GM12864 (cell line): ENCODE measurements at regions not wholly inside any gene's neighbourhood (a gene's known extent, or its start where the extent isn't known, plus 50 kb on each side); places are given as distances from the start of the nearest gene placed in this dataset.
"Not testable (repeated sequence)": the region's sequence is repeated elsewhere in the genome, so short reads cannot be mapped to it uniquely, and the experiment has no call there.

Experiments
- DNase-seq: peaks from one replicate; pipeline ENCODE4 v3.0.0-alpha.2; 2011; ENCODE audit warnings: low read depth
- H3K4me3 ChIP-seq: 2 replicates; pipeline ENCODE4 v1.5.1; 2011; ENCODE audit warnings: mild to moderate bottlenecking, low read depth, low read length, control low read depth

GRCh38 chr9:63450836-63451235 lies 1834.2 kb downstream of the FOXD4L5 start:
- H3K4me3 ChIP-seq, DNase-seq: not testable (repeated sequence)

DNA sequence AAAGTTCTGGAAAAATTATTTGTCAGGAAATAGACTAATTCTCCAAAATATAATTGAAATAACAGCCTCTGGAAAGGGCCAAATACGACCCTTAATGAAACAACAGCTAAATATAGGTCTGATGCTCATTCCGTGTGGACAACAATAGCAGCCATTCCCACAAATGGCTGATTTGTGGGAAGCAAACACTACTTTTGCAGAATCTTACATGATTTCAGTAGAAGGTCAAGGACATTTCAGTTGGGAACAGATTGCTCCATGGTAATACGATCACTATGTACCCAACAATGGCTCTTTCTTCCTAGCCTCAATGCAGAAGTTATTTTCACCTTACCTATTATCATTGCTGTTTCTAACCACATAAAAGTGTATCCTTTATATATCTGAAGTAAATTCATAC lies 1859.9 kb downstream of the FOXD4L5 start:
- not testable (repeated sequence) for H3K4me3 ChIP-seq, DNase-seq

DNA sequence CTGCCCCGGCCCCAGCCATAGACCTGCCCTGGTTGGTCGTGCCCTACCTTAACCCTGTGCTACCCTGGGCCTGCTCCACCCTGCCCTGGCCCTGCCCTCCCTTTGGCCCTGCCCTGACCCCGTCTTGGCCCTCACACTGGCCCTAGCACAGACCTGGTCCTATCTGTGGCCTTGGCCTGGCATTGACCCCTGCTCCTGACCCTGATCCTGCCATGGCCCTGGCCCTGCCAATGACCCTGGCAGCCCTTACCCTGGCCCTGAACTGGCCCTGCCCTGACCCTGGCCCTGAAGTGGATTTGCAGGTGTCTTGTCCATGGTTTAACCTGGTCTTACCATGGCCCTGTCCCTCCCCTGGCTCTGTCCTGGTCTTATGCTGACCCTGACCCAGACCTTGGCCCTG lies 1894.1 kb downstream of the FOXD4L5 start:
- H3K4me3 ChIP-seq, DNase-seq: not testable (repeated sequence)

- DNase-seq, H3K4me3 ChIP-seq: not testable (repeated sequence)
These were observed 1899.5 kb downstream of the FOXD4L5 start for GRCh38 chr9:63385479-63385878.

DNA sequence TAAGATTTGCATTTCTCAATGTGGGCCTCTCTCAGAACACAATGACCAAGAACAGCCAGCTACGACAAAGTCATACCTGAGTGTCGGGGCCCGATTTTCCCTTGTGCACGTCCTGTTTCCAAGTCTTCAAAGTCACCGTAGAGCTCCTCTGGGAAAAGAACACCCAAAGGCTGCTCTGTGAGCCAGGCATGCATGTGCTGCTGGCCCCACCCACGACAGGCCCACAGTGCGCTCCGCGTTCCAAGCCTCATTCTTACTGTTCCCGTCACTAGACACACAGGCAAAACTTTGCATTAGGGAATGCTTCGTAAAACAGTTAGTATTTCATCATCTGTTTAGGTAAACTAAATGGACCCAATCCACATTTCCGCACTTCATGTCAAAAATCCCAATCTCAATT lies 1905.1 kb downstream of the FOXD4L5 start:
- DNase-seq, result not testable (repeated sequence)

GRCh38 chr9:63354219-63354618 lies 1930.8 kb downstream of the FOXD4L5 start:
- not testable (repeated sequence) for DNase-seq, H3K4me3 ChIP-seq

More for the DNA sequence above, 1905.1 kb downstream of the FOXD4L5 start:
- not testable (repeated sequence) for H3K4me3 ChIP-seq

DNA sequence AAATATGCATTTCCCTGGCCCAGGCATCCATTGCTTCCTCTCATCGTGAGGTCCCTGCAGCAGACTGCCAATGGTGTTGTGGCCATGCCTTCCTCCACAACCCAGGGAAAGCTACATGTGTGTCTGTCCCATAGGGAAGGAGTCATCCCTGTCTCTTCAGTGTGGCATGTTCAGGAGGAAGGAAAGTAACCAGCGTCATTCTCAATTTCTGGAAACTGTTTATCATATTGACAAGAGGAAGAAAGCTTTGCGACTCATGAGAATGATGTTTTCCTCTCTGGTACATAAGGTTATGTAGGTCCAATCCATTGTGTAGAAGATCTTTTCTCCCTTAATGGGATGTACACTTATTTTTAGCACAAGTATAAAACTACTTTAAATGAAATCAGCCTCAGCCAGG lies 1937.7 kb downstream of the FOXD4L5 start:
- not testable (repeated sequence) for DNase-seq

DNA sequence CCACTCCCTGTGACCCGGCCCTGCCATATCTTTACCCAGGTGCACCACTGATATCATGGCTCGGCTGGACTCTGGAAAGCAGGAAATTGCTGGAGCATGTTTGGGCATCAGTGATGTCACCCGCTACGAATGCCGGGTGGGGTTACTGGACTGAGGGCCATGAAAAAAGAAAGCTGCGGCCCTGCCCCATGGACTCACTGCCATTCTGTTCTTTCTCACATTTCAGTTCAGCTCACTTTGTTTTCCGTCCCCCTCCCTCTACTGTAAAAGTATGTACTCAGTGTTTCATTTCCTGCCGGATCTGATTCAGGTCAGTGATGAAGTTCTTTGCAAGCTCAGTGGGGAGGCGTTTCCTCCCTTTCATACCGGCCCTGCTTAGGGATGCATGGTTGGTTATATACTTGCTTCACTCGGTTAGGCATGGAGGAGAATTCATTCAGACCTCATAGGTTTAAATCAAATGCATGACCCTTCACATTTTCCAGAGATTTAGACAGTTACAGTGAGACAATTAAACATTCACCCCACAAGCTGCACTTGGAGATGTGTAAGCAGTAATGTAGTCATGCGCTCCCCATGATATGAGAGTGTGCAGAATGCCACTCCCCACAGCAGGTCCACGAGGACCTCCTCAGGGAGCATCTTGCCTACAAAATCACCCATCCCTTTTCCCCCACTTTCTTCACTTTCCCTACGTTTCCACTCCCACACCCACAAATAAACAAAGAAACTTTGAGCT lies 1938.5 kb downstream of the FOXD4L5 start:
- H3K4me3 ChIP-seq, result not testable (repeated sequence)
- peak; percentile 83 for DNase-seq

More for the DNA sequence above, 1937.7 kb downstream of the FOXD4L5 start:
- not testable (repeated sequence) for H3K4me3 ChIP-seq

GRCh38 chr9:63344408-63344807 lies 1940.6 kb downstream of the FOXD4L5 start:
- not testable (repeated sequence) for DNase-seq, H3K4me3 ChIP-seq

DNA sequence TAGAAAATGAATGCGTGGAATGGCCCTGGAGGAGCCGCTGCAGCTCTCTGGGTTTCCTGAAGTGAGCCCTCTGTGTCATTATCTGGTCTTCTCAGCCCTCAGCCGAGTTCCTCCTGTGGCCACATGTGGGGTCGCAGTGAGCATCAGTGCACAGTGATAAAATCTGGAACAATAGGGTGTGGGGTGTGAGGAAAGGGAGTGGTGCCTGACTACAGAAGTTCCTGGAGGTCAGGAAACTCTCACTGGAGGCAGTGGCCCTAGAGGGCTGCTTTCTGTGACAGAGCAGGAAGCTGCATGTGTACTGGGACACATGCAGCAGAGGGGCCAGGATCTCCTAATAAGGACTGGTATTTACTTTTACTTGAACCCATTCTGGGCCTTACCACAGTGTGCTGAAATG lies 1942.5 kb downstream of the FOXD4L5 start:
- not testable (repeated sequence) for DNase-seq, H3K4me3 ChIP-seq

GRCh38 chr9:63337899-63338604 lies 1947.0 kb downstream of the FOXD4L5 start:
- H3K4me3 ChIP-seq, DNase-seq: not testable (repeated sequence)

GRCh38 chr9:63335286-63335685 lies 1949.7 kb downstream of the FOXD4L5 start:
- not testable (repeated sequence) for H3K4me3 ChIP-seq, DNase-seq

GRCh38 chr9:63334187-63334586 lies 1950.8 kb downstream of the FOXD4L5 start:
- not testable (repeated sequence) for DNase-seq, H3K4me3 ChIP-seq

- H3K4me3 ChIP-seq, DNase-seq: not testable (repeated sequence)
These were observed 1951.9 kb downstream of the FOXD4L5 start for GRCh38 chr9:63333083-63333482.

- H3K4me3 ChIP-seq, result not testable (repeated sequence)
These were observed 1956.7 kb downstream of the FOXD4L5 start for GRCh38 chr9:63328313-63328712.

DNA sequence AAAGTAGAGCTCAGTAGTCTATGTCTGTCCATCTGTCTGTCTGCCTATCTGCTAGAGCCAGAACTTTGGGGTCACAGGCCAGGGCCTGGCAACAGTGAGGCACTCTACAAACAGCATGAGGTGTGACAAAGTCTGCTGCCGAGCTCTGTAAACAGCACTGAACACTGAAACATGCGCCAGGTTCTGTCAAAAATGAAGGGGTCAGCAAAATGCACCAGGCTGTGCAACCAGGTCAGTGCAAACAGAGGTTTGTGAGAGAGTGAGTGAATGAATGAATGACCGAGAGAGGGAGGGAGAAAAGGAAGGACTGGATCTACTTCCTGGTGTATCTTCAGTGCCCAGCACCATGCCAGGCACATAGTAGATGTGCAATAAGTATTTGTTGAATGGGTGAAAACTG lies 1957.8 kb downstream of the FOXD4L5 start:
- not testable (repeated sequence) for H3K4me3 ChIP-seq, DNase-seq

More at GRCh38 chr9:63328313-63328712, 1956.7 kb downstream of the FOXD4L5 start:
- not testable (repeated sequence) for DNase-seq

DNA sequence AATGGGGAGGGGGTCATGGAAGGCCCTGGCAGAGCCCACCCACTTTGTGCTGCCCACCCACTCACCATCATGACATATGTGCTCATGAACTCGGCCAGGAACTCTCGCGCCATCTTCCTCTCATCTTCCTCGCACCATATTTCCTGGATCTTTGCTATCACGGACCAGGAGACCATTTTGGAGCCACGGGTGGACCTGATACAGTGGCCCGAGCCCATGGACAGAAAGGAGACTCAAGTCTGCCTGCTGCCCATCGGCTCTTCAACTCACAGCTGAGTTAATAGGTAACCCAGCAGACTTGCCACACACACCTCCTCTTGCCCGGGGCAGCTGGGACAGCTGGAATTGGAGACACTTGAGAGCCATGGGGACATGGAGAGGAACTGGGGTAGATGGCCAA lies 1958.3 kb downstream of the FOXD4L5 start:
- not testable (repeated sequence) for DNase-seq, H3K4me3 ChIP-seq

DNA sequence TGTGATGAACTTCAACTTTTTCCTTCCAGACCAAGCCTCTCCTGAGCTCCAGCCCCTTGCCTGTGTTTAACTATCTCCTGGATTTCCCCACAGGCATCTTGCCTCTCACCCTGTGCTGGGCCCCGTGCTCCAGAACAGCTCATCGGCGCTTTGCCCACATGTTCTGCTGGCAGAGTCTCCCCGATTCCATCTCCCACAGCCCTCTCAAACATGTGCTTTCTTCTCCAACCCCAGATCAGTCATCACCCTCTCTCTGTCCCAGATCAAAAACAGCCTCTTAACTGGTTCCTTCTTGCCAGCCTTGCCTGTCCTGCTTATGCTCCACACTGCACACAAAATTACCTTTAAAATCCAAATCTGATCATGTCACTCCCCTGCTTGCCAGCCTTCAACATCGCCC lies 1959.3 kb downstream of the FOXD4L5 start:
- not testable (repeated sequence) for DNase-seq, H3K4me3 ChIP-seq

GRCh38 chr9:63318093-63318492 lies 1966.9 kb downstream of the FOXD4L5 start:
- not testable (repeated sequence) for H3K4me3 ChIP-seq, DNase-seq

- not testable (repeated sequence) for H3K4me3 ChIP-seq, DNase-seq
These were observed 1969.6 kb downstream of the FOXD4L5 start for GRCh38 chr9:63315387-63315786.
